ENCODE measurements at regions not wholly inside any gene's neighbourhood (a gene's known extent, or its start where the extent isn't known, plus 50 kb on each side); places are given as distances from the start of the nearest gene placed in this dataset.

GRCh38 chr12:124436366-124436765, 131.0 kb downstream of the NCOR2 start:
- DNase-seq (no peak), ATAC-seq (no peak)
- no peak overlapping the region for H3K27ac ChIP-seq
- H3K4me1 ChIP-seq: peaks cover 10% of the 10 kb centered on the region
- TF ChIP-seq CTCF (IDR thresholded peaks at IDR 0.05): no peak
- H3K9me3 ChIP-seq: no peaks in the 10 kb centered on the region
- H3K4me3 ChIP-seq: no peak overlapping the region
- no peaks in the 10 kb centered on the region for H3K27me3 ChIP-seq
- H3K36me3 ChIP-seq: peaks cover 37% of the 10 kb centered on the region
- intact Hi-C loops (cut with DNase I): no loop called here

- TF ChIP-seq CTCF (IDR thresholded peaks at IDR 0.05): no peak
- no peak overlapping the region for H3K27ac ChIP-seq
- peaks cover 10% of the 10 kb centered on the region for H3K4me1 ChIP-seq
- peaks cover 33% of the 10 kb centered on the region for H3K36me3 ChIP-seq
- H3K9me3 ChIP-seq: no peaks in the 10 kb centered on the region
- no peaks in the 10 kb centered on the region for H3K27me3 ChIP-seq
- DNase-seq: no peak
- no peak overlapping the region for H3K4me3 ChIP-seq
- intact Hi-C loops (cut with DNase I): no loop called here
- ATAC-seq: no peak
These were observed 131.5 kb downstream of the NCOR2 start for GRCh38 chr12:124435806-124436345.

GRCh38 chr12:124434951-124435805, 132.2 kb downstream of the NCOR2 start:
- Histone ChIP-seq H3K36me3 (peaks cover 36% of the 10 kb centered on the region), H3K4me1 (peaks cover 10% of the 10 kb centered on the region), H3K9me3 (no peaks in the 10 kb centered on the region), H3K27ac (no peak overlapping the region), H3K4me3 (no peak overlapping the region), H3K27me3 (no peaks in the 10 kb centered on the region)
- ATAC-seq (no peak), DNase-seq (no peak)
- TF ChIP-seq CTCF (IDR thresholded peaks at IDR 0.05): no peak
- intact Hi-C loops (cut with DNase I): no loop called here

GRCh38 chr12:124434354-124434753, 133.1 kb downstream of the NCOR2 start:
- Histone ChIP-seq H3K4me3 (no peak overlapping the region), H3K9me3 (no peaks in the 10 kb centered on the region), H3K27me3 (no peaks in the 10 kb centered on the region), H3K4me1 (peaks cover 15% of the 10 kb centered on the region), H3K36me3 (peaks cover 45% of the 10 kb centered on the region), H3K27ac (no peak overlapping the region)
- intact Hi-C loops (cut with DNase I): no loop called here
- DNase-seq (no peak), ATAC-seq (no peak)
- no peak for TF ChIP-seq CTCF (IDR thresholded peaks at IDR 0.05)

- no peak for TF ChIP-seq CTCF (IDR thresholded peaks at IDR 0.05)
- peaks cover 49% of the 10 kb centered on the region for H3K36me3 ChIP-seq
- ATAC-seq (no peak), DNase-seq (no peak)
- H3K27ac ChIP-seq: no peak overlapping the region
- peaks cover 20% of the 10 kb centered on the region for H3K4me1 ChIP-seq
- no peaks in the 10 kb centered on the region for H3K9me3 ChIP-seq
- intact Hi-C loops (cut with DNase I): no loop called here
- no peaks in the 10 kb centered on the region for H3K27me3 ChIP-seq
- no peak overlapping the region for H3K4me3 ChIP-seq
These were observed 133.5 kb downstream of the NCOR2 start for GRCh38 chr12:124433879-124434278.
